Prostate gland (tissue), 2 donors: ENCODE measurements at regions not wholly inside any gene's neighbourhood (a gene's known extent, or its start where the extent isn't known, plus 50 kb on each side); places are given as distances from the start of the nearest gene placed in this dataset.
"Not testable (repeated sequence)": the region's sequence is repeated elsewhere in the genome, so short reads cannot be mapped to it uniquely, and the experiment has no call there.

ENCODE experiments used
- DNase-seq: peaks from one replicate; pipeline ENCODE4 v3.0.0-alpha.2; 2019; ENCODE audit warnings: low spot score
- H3K27ac ChIP-seq, 2 donors: fragments of 200-600 bp; sonication (generic); 2 replicates each; pipeline ENCODE4 v1.5.1; 2017 to 2019
- H3K27me3 ChIP-seq: fragments of 200-600 bp; sonication (generic); replicated peaks from 2 replicates; pipeline ENCODE4 v1.5.1; 2019; ENCODE audit not compliant: insufficient read depth
- H3K36me3 ChIP-seq, 2 donors: fragments of 200-600 bp; sonication (generic); 1 replicate in 1 of 2; 2 replicates in 1 of 2; pipeline versions ENCODE4 v1.5.1 to v1.8.1; 2017 to 2019
- H3K4me1 ChIP-seq: fragments of 200-600 bp; sonication (generic); replicated peaks from 2 replicates; pipeline ENCODE4 v1.5.1; 2019
- H3K4me3 ChIP-seq, 2 donors: fragments of 200-600 bp; sonication (generic); 2 replicates each; pipeline ENCODE4 v1.5.1; 2017 to 2019
- H3K9me3 ChIP-seq: fragments of 200-600 bp; sonication (generic); 2 replicates; pipeline ENCODE4 v1.5.1; 2017
- POLR2A ChIP-seq: fragments of 450-650 bp; IDR thresholded peaks from one replicate; pipeline ENCODE4 v1.6.1; 2016; ENCODE audit warnings: antibody characterized with exemption, mild to moderate bottlenecking
- POLR2AphosphoS5 ChIP-seq: sonication (generic); formaldehyde crosslinking; IDR thresholded peaks from one replicate; pipeline ENCODE4 v1.6.1; 2017; ENCODE audit warnings: antibody characterized with exemption
- WGBS: methylation state at CpG from one replicate; pipeline ENCODE4 v1.1.5; 2018; 5-methylcytosine and 5-hydroxymethylcytosine counted together
- intact Hi-C: fragments of 100-400 bp; cut with DNase I; formaldehyde crosslinking; loops from one replicate; pipeline ENCODE4 v1.14.2; 2022
- TF ChIP-seq, protein P1 (sequence below), 4 experiments: fragments of 200-600 bp in 2 of 4; fragments of 450-650 bp in 2 of 4; sonication (generic) in 2 of 4; IDR thresholded peaks; 1 replicate in 3 of 4; 2 replicates in 1 of 4; pipeline ENCODE4 v1.5.1; 2016 to 2019; ENCODE audit warnings: antibody characterized with exemption in 4 of 4, mild to moderate bottlenecking in 2 of 4, moderate library complexity in 2 of 4

DNA sequence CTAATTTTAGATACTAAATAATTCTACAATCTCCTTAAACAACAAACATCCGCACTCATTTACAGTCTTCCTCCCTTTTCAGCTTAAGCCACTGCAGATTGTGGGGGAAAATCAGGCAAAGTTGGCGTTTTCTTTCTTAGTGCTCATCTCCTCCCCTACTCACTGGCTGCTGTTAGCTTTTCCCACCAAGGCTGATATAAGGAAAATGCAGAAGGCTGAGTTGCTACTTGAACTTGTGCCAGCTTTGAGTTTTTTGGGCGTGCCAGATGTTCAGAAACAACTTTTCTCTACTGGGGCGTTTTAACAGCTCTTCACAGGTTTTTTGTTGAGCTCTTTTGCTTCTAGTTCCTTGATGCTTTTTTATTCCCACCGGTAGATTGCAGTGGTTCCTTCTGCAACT is 222.0 kb downstream of the PYDC2 start:
- H3K27me3 ChIP-seq, result no peaks in the 10 kb centered on the region
- intact Hi-C loops, result no loop called here
- no peak for TF ChIP-seq POLR2AphosphoS5
- TF ChIP-seq, protein P1, sequence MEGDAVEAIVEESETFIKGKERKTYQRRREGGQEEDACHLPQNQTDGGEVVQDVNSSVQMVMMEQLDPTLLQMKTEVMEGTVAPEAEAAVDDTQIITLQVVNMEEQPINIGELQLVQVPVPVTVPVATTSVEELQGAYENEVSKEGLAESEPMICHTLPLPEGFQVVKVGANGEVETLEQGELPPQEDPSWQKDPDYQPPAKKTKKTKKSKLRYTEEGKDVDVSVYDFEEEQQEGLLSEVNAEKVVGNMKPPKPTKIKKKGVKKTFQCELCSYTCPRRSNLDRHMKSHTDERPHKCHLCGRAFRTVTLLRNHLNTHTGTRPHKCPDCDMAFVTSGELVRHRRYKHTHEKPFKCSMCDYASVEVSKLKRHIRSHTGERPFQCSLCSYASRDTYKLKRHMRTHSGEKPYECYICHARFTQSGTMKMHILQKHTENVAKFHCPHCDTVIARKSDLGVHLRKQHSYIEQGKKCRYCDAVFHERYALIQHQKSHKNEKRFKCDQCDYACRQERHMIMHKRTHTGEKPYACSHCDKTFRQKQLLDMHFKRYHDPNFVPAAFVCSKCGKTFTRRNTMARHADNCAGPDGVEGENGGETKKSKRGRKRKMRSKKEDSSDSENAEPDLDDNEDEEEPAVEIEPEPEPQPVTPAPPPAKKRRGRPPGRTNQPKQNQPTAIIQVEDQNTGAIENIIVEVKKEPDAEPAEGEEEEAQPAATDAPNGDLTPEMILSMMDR (IDR thresholded peaks at IDR 0.05), result no peak
- 78% methylated on average over 5 of the region's 5 CpGs for WGBS
- H3K36me3 ChIP-seq, result no peaks in the 10 kb centered on the region
- no peak overlapping the region for H3K4me3 ChIP-seq
- no peak overlapping the region for H3K27ac ChIP-seq
- no peaks in the 10 kb centered on the region for H3K4me1 ChIP-seq
- H3K9me3 ChIP-seq, result no peaks in the 10 kb centered on the region
- DNase-seq, result no peak

DNA sequence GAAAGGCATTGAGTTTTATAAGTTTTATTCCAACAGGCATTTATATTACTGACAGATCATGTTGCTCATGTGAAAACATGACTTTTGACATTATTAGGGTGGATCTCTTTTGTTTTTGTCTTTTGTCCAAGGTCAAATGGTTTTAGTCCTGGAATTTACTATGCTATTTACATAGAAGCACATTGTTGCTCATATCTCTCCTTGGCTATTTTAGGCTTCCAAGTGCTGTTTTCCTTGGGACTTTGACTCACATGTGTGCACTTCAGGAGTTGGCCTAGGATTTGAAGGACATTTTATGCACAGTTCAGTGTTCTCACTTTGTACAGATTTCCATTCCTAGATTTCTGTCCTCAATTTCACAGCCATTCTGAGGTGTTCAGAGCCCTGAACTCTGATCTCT is 225.7 kb downstream of the PYDC2 start:
- Histone ChIP-seq H3K27ac (no peak overlapping the region), H3K36me3 (no peaks in the 10 kb centered on the region), H3K27me3 (no peaks in the 10 kb centered on the region), H3K9me3 (no peaks in the 10 kb centered on the region), H3K4me1 (no peaks in the 10 kb centered on the region), H3K4me3 (no peak overlapping the region)
- TF ChIP-seq POLR2AphosphoS5 (no peak), POLR2A (no peak)
- intact Hi-C loops, result no loop called here
- DNase-seq, result no peak

DNA sequence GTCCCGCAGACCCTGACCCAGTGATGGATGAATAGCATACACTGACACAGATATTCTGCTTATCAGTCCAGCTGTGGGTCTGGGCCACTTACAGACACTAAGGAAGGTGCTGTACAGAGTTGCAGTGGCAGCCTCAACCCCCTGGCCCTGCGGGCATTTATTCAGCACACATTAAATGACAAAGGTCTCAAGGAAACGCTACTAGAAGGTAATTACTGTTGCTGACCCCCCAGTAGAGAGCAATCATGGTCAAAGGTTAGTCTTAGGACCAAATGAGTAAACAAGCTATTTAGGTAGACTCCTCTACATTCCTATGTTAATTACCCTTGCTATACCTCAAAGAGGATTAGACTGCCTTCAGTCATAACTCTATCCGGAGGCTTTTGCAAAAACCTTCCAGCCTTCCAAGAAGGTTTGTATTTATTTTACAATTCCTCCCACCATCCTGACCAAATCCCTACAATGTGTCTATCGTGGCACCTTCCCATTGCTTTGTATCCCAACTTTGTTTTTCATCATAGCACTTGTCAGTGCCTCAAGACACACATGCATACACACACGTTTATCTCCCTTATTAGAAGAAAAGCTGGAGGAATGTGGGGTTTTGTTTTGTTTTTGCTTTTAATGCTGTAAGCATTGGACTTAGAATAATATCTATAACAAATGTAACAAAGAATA is 227.9 kb downstream of the PYDC2 start:
- TF ChIP-seq POLR2AphosphoS5 (no peak), POLR2A (no peak)
- TF ChIP-seq, protein P1 (IDR thresholded peaks at IDR 0.05), result no peak
- no peaks in the 10 kb centered on the region for H3K4me1 ChIP-seq
- no peaks in the 10 kb centered on the region for H3K9me3 ChIP-seq
- WGBS, result 54% methylated on average over 6 of the region's 6 CpGs
- H3K27ac ChIP-seq, result no peak overlapping the region
- no peaks in the 10 kb centered on the region for H3K36me3 ChIP-seq
- no peak for DNase-seq
- H3K4me3 ChIP-seq, result no peak overlapping the region
- no peaks in the 10 kb centered on the region for H3K27me3 ChIP-seq
- intact Hi-C loops, result no loop called here

DNA sequence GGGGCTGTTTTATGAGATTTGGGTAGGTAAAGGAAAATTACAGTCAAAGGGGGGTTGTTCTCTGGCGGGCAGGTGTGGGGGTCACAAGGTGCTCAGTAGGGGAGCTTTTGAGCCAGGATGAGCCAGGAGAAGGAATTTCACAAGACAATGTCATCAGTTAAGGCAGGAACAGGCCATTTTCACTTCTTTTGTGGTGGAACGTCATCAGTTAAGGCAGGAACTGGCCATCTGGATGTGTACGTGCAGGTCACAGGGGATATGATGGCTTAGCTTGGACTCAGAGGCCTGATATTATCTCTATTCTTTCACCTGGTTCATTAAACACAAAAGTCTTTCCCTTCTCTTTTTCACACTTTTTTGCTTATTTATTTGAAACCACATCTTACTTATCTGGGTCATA is 230.2 kb downstream of the PYDC2 start:
- 57% methylated on average over 3 of the region's 3 CpGs for WGBS
- H3K36me3 ChIP-seq, H3K4me1 ChIP-seq, H3K9me3 ChIP-seq, H3K27me3 ChIP-seq, intact Hi-C loops, DNase-seq, H3K27ac ChIP-seq, H3K4me3 ChIP-seq: not testable (repeated sequence)

DNA sequence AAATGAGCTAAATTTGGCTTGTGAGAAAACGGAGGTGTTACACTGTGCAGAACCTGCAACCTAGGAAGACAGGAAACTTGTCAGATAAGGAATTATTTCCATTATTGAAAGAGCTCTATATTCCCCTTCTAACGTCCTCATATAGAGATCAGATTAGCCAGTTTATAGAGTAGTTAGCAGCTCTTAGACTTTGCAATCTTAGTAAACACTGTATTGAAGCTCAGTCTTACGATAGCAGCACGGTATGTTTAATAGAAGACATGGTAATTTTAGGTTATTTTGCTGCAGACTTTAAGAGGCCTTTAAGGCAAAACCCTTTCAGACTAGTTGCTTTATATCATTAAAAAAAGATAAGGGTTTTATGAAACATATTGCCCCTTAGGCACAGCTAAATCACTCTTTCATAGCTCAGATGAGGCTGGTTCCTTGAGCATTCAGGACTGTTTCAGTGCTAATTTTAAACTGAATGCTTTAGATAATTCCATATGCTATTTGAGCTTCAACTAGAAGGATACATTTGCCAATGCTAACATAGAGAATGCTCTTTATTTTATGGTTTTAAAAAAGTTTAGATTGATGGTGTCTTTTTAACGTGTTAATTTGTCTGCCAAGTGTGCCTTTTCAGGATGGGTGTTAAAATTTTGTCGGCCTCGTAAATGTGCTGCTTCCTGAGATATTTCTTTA is 234.3 kb downstream of the PYDC2 start:
- WGBS, result 13% methylated on average over 7 of the region's 7 CpGs
- H3K36me3 ChIP-seq, result no peaks in the 10 kb centered on the region
- no peaks in the 10 kb centered on the region for H3K9me3 ChIP-seq
- intact Hi-C loops, result no loop called here
- H3K4me1 ChIP-seq, result no peaks in the 10 kb centered on the region
- no peaks in the 10 kb centered on the region for H3K27me3 ChIP-seq
- DNase-seq, result no peak
- TF ChIP-seq, protein P1 (IDR thresholded peaks at IDR 0.05), result no peak
- TF ChIP-seq POLR2AphosphoS5 (no peak), POLR2A (no peak)
- no peak overlapping the region for H3K27ac ChIP-seq
- H3K4me3 ChIP-seq, result no peak overlapping the region

DNA sequence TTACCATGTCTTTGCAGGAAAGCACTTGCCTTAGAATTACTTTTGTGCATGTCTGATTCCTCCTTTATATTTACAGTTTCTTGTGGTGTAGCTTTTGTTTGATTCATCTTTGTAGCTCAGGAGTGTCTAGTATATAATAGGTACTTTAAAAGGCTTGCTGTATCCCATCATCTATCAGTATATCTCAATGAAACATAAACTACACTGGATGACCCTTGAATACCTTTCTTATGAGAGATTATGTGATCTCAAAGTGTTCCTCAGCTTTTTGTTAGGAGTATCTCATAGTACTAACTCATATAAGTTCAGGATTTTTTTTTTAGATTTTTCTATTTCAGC is 234.8 kb downstream of the PYDC2 start:
- Histone ChIP-seq H3K36me3 (no peaks in the 10 kb centered on the region), H3K27ac (no peak overlapping the region), H3K9me3 (no peaks in the 10 kb centered on the region), H3K4me1 (no peaks in the 10 kb centered on the region), H3K27me3 (no peaks in the 10 kb centered on the region), H3K4me3 (no peak overlapping the region)
- intact Hi-C loops, result no loop called here
- DNase-seq, result no peak
- no peak for TF ChIP-seq POLR2AphosphoS5
